ENCODE measurements at regions not wholly inside any gene's neighbourhood (a gene's known extent, or its start where the extent isn't known, plus 50 kb on each side); places are given as distances from the start of the nearest gene placed in this dataset.

- peak in 7 of 42 donors; percentile 0 to 39 (median 12) for DNase-seq
- intact Hi-C loops (cut with DNase I): no loop called here
Observed at GRCh38 chr1:5753549-5754421, 238.4 kb downstream of the NPHP4 start.

- peak in 7 of 42 donors; percentile 1 to 26 (median 9) for DNase-seq
- intact Hi-C loops (cut with DNase I): no loop called here
Observed at GRCh38 chr1:5752746-5753548, 239.3 kb downstream of the NPHP4 start.

- peak in 14 of 42 donors; percentile 6 to 64 (median 27) for DNase-seq
- intact Hi-C loops (cut with DNase I): no loop called here
Observed at GRCh38 chr1:5751833-5752745, 240.1 kb downstream of the NPHP4 start.

- DNase-seq: peak in 6 of 42 donors; percentile 1 to 41 (median 16)
- intact Hi-C loops (cut with DNase I): no loop called here
Observed at GRCh38 chr1:5751163-5751540, 241.1 kb downstream of the NPHP4 start.

- intact Hi-C loops (cut with DNase I): no loop called here
- DNase-seq: peak in 9 of 42 donors; percentile 0 to 31 (median 11)
Observed at GRCh38 chr1:5750186-5751162, 241.8 kb downstream of the NPHP4 start.

GRCh38 chr1:5748286-5749225, 243.7 kb downstream of the NPHP4 start:
- peak in 11 of 42 donors; percentile 6 to 35 (median 16) for DNase-seq
- intact Hi-C loops (cut with DNase I): no loop called here

GRCh38 chr1:5747426-5748285, 244.6 kb downstream of the NPHP4 start:
- intact Hi-C loops (cut with DNase I): no loop called here
- DNase-seq: peak in 7 of 42 donors; percentile 1 to 34 (median 7)

GRCh38 chr1:5746611-5747425, 245.4 kb downstream of the NPHP4 start:
- intact Hi-C loops (cut with DNase I): no loop called here
- peak in 10 of 42 donors; percentile 3 to 38 (median 17) for DNase-seq

GRCh38 chr1:5745800-5746610, 246.2 kb downstream of the NPHP4 start:
- intact Hi-C loops (cut with DNase I): no loop called here
- peak; percentile 51 to 89 (median 76) for DNase-seq

GRCh38 chr1:5744911-5745799, 247.1 kb downstream of the NPHP4 start:
- intact Hi-C loops (cut with DNase I): no loop called here
- DNase-seq: peak; percentile 59 to 96 (median 84)

GRCh38 chr1:5744341-5744740, 247.9 kb downstream of the NPHP4 start:
- intact Hi-C loops (cut with DNase I): no loop called here
- peak in 8 of 42 donors; percentile 0 to 29 (median 19) for DNase-seq

- peak in 8 of 42 donors; percentile 7 to 41 (median 22) for DNase-seq
- intact Hi-C loops (cut with DNase I): no loop called here
Observed at GRCh38 chr1:5743435-5744095, 248.7 kb downstream of the NPHP4 start.
